Endothelial cell of umbilical vein (primary cell): ENCODE measurements at regions not wholly inside any gene's neighbourhood (a gene's known extent, or its start where the extent isn't known, plus 50 kb on each side); places are given as distances from the start of the nearest gene placed in this dataset.
A peak's percentile ranks its signal among the peaks of the same experiment; 100 is the strongest.

Experiments
- BruUV-seq: library from RNA; stranded (reverse); fragments of 400-500 nt; replicated peaks from 2 replicates; lab custom pipeline; 2021; lab: Mats Ljungman, UMichigan
- CTCF ChIA-PET: fragments of 300-600, 350-600 bp; sonication (Branson Sonifier 250); formaldehyde crosslinking; loops from one replicate; lab custom pipeline; 2021; ENCODE audit warnings: antibody characterized with exemption, inconsistent platforms; lab: Charles Lee
- POLR2A ChIA-PET: fragments of 300-600, 350-600 bp; sonication (Branson Sonifier 250); formaldehyde crosslinking; loops from one replicate; lab custom pipeline; 2021; ENCODE audit warnings: antibody characterized with exemption, inconsistent platforms; lab: Charles Lee
- DNase-seq: peaks from one replicate; pipeline ENCODE4 v3.0.0-alpha.2; 2011; ENCODE audit warnings: low read depth, low spot score
- FAIRE-seq: peaks from 2 replicates; lab custom pipeline; 2011; peaks lifted over from hg19 to GRCh38; lab: Jason Lieb, UNC
- H2AFZ ChIP-seq: 2 replicates; pipeline ENCODE4 v1.6.0; 2012; ENCODE audit warnings: low read depth, low read length, control low read depth, inconsistent platforms
- H3K27ac ChIP-seq: 2 replicates; pipeline ENCODE4 v1.5.1; 2011; ENCODE audit warnings: low read depth, mild to moderate bottlenecking, control low read depth, low read length, moderate library complexity; ENCODE audit not compliant: insufficient read depth
- H3K27me3 ChIP-seq, 2 experiments: 2 replicates each; pipeline versions ENCODE4 v1.6.0 to v1.6.1; 2011; ENCODE audit warnings: low read length in 2 of 2, mixed read lengths in 1 of 2; ENCODE audit not compliant: control insufficient read depth in 2 of 2, insufficient read depth in 2 of 2
- H3K36me3 ChIP-seq, 2 experiments: 2 replicates in 1 of 2; 3 replicates in 1 of 2; pipeline ENCODE4 v1.5.1; 2011; ENCODE audit warnings: low read length in 2 of 2, mild to moderate bottlenecking in 1 of 2, moderate library complexity in 1 of 2; ENCODE audit not compliant: control insufficient read depth in 2 of 2, insufficient read depth in 2 of 2; ENCODE audit errors: extremely low read depth in 1 of 2
- H3K4me1 ChIP-seq: 3 replicates; pipeline ENCODE4 v1.5.1; 2011; ENCODE audit warnings: mild to moderate bottlenecking, low read length; ENCODE audit not compliant: control insufficient read depth, insufficient read depth; ENCODE audit errors: extremely low read depth
- H3K4me2 ChIP-seq: 2 replicates; pipeline ENCODE4 v1.6.1; 2011; ENCODE audit warnings: low read length, control low read depth, mixed read lengths; ENCODE audit not compliant: insufficient read depth
- H3K4me3 ChIP-seq, 3 experiments: fragments of 200-600 bp in 1 of 3; sonication (generic), shearing (Covaris generic) in 1 of 3; replicated peaks in 1 of 3; 2 replicates each; pipeline ENCODE4 v1.5.1; 2011 to 2016; ENCODE audit warnings: control low read depth in 3 of 3, low read length in 3 of 3, mild to moderate bottlenecking in 2 of 3, inconsistent platforms in 1 of 3, low read depth in 1 of 3, moderate library complexity in 1 of 3; ENCODE audit not compliant: insufficient read depth in 1 of 3
- H3K79me2 ChIP-seq: 2 replicates; pipeline ENCODE4 v1.6.0; 2012; ENCODE audit warnings: low read length, inconsistent platforms; ENCODE audit not compliant: control insufficient read depth, insufficient read depth
- H3K9ac ChIP-seq: replicated peaks from 2 replicates; pipeline ENCODE3; 2011; ENCODE audit warnings: low read length, control low read depth; ENCODE audit not compliant: insufficient read depth; ENCODE audit errors: extremely low read depth
- H3K9me1 ChIP-seq: replicated peaks from 3 replicates; pipeline ENCODE4 v1.6.0; 2011; ENCODE audit warnings: mild to moderate bottlenecking, low read length; ENCODE audit not compliant: control insufficient read depth, insufficient read depth; ENCODE audit errors: extremely low read depth
- H3K9me3 ChIP-seq: replicated peaks from 2 replicates; pipeline ENCODE4 v1.5.1; 2012; ENCODE audit warnings: low read length, inconsistent platforms; ENCODE audit not compliant: control insufficient read depth, insufficient read depth
- H4K20me1 ChIP-seq: replicated peaks from 2 replicates; pipeline ENCODE3; 2011; ENCODE audit warnings: mild to moderate bottlenecking, low read length; ENCODE audit not compliant: control insufficient read depth, insufficient read depth; ENCODE audit errors: extremely low read depth
- CTCF ChIP-seq, 2 donors: IDR thresholded peaks; 1 replicate in 1 of 2; 2 replicates in 1 of 2; pipeline ENCODE4 v1.5.1; 2011; ENCODE audit warnings: low read length in 2 of 2, mild to moderate bottlenecking in 2 of 2, moderate library complexity in 2 of 2, control low read depth in 1 of 2, inconsistent platforms in 1 of 2, low read depth in 1 of 2; ENCODE audit not compliant: insufficient read depth in 1 of 2; ENCODE audit errors: extremely low read depth in 1 of 2
- EZH2 ChIP-seq: IDR thresholded peaks from 2 replicates; pipeline ENCODE4 v1.6.1; 2012; ENCODE audit warnings: borderline replicate concordance, low read depth, mild to moderate bottlenecking, moderate library complexity, low read length, inconsistent platforms; ENCODE audit not compliant: severe bottlenecking
- FOS ChIP-seq: IDR thresholded peaks from 2 replicates; pipeline ENCODE4 v1.6.1; 2011; ENCODE audit warnings: mild to moderate bottlenecking, low read length, moderate library complexity, borderline replicate concordance; ENCODE audit not compliant: insufficient read depth
- GATA2 ChIP-seq: IDR thresholded peaks from 2 replicates; pipeline ENCODE4 v1.7.0; 2011; ENCODE audit warnings: low read depth, mild to moderate bottlenecking, moderate library complexity, mixed read lengths, low read length; ENCODE audit not compliant: insufficient read length, insufficient read depth
- JUN ChIP-seq: IDR thresholded peaks from 2 replicates; pipeline ENCODE4 v1.6.1; 2011; ENCODE audit warnings: borderline replicate concordance, low read depth; ENCODE audit not compliant: insufficient read length, insufficient read depth
- MAX ChIP-seq: IDR thresholded peaks from 2 replicates; pipeline ENCODE4 v1.6.1; 2011; ENCODE audit not compliant: insufficient read depth, insufficient read length
- MYC ChIP-seq: IDR thresholded peaks from one replicate; pipeline ENCODE4 v1.6.1; 2011; ENCODE audit warnings: mild to moderate bottlenecking, low read depth, low read length
- POLR2A ChIP-seq: IDR thresholded peaks from 2 replicates; pipeline ENCODE4 v1.6.1; 2012; ENCODE audit warnings: low read depth, mild to moderate bottlenecking, control low read depth, low read length
- POLR2AphosphoS5 ChIP-seq: IDR thresholded peaks from 2 replicates; pipeline ENCODE4 v1.6.1; 2012; ENCODE audit warnings: low read depth, mild to moderate bottlenecking, control low read depth, low read length, moderate library complexity; ENCODE audit not compliant: insufficient read depth
- dilution Hi-C: fragments of 300-500 bp; cut with MboI; formaldehyde crosslinking; loops from one replicate; pipeline ENCODE4 v1.15.0; 2019; ENCODE audit warnings: low sequenced_read_pairs; ENCODE audit not compliant: extremely low pct_ligation_motif_present
- intact Hi-C: fragments of 100-400 bp; cut with micrococcal nuclease; formaldehyde crosslinking; loops from one replicate; pipeline ENCODE4 v1.10.0; 2022

- H2AFZ ChIP-seq, result no peak overlapping the region
- H3K36me3 ChIP-seq, result no peaks in the 10 kb centered on the region
- dilution Hi-C loops, result no loop called here
- ChIA-PET POLR2A (no interaction called here), CTCF (interaction anchor here (1.1 kb wide), 1 partner anchor 311 kb away, joined by 3 read pairs; no protein-coding TSS in a partner anchor)
- H3K27me3 ChIP-seq, result no peaks in the 10 kb centered on the region
- H3K4me2 ChIP-seq, result no peak overlapping the region
- no peak overlapping the region for H3K9ac ChIP-seq
- H3K4me3 ChIP-seq, result no peak overlapping the region
- H3K79me2 ChIP-seq, result no peaks in the 10 kb centered on the region
- DNase-seq (peak; percentile 10), FAIRE-seq (no peak)
- no peaks in the 10 kb centered on the region for H4K20me1 ChIP-seq
- no peak overlapping the region for H3K27ac ChIP-seq
- no peaks in the 10 kb centered on the region for H3K4me1 ChIP-seq
- intact Hi-C loops, result no loop called here
- BruUV-seq, result no TSS peak
- TF ChIP-seq POLR2A, result no peak
- TF ChIP-seq JUN, result no peak
- no peak for TF ChIP-seq GATA2
- no peak for TF ChIP-seq EZH2
- no peak for TF ChIP-seq POLR2AphosphoS5
- no peak for TF ChIP-seq MAX
- no peak for TF ChIP-seq MYC
- TF ChIP-seq FOS, result no peak
- no peak for TF ChIP-seq CTCF (IDR thresholded peaks at IDR 0.05; ENCODE audit: extremely low read depth in 1 of 2, insufficient read depth in 1 of 2, low read depth in 1 of 2, low read length in 2 of 2)
- no peaks in the 10 kb centered on the region for H3K9me3 ChIP-seq
- H3K9me1 ChIP-seq, result no peaks in the 10 kb centered on the region
These were observed 879.0 kb downstream of the CBLN2 start for GRCh38 chr18:71665131-71665530.
